ENCODE measurements at regions not wholly inside any gene's neighbourhood (a gene's known extent, or its start where the extent isn't known, plus 50 kb on each side); places are given as distances from the start of the nearest gene placed in this dataset.

GRCh38 chr3:117837391-117837790 lies 1127.8 kb downstream of the TUSC7 start:
- intact Hi-C loops (cut with micrococcal nuclease), result no loop called here
- in situ Hi-C loops (cut with MboI), result no loop called here

More at GRCh38 chr3:117837391-117837790, 1127.8 kb downstream of the TUSC7 start:
- no peak for FAIRE-seq
- no peaks in the 10 kb centered on the region for H3K9me1 ChIP-seq (ENCODE audit: control insufficient read depth, insufficient read depth, low read length)
- no peaks in the 10 kb centered on the region for H3K27me3 ChIP-seq (ENCODE audit: control insufficient read depth in 2 of 2, insufficient read depth in 2 of 2, low read length in 2 of 2)
- no peaks in the 10 kb centered on the region for H3K79me2 ChIP-seq (ENCODE audit: control insufficient read depth, insufficient read depth, low read length)
- TF ChIP-seq NFIC (IDR thresholded peaks at IDR 0.05), result no peak
- no peak for TF ChIP-seq ERF (CRISPR knock-in tag; IDR thresholded peaks at IDR 0.05)
- no peak for TF ChIP-seq USF1 (CRISPR knock-in tag; IDR thresholded peaks at IDR 0.05)
- TF ChIP-seq RBM34 (IDR thresholded peaks at IDR 0.05; ENCODE audit: borderline replicate concordance, insufficient read depth, low read length), result no peak
- no peak for TF ChIP-seq FOXA3 (CRISPR knock-in tag; conservative IDR thresholded peaks at IDR 0.05 in 1 of 2, IDR thresholded peaks at IDR 0.05 in 1 of 2)
- no peak for TF ChIP-seq RB1 (IDR thresholded peaks at IDR 0.05; ENCODE audit: low read depth)
- no peak for TF ChIP-seq TAF9B (IDR thresholded peaks at IDR 0.05; ENCODE audit: partially characterized antibody)
- no peak for TF ChIP-seq THRA (IDR thresholded peaks at IDR 0.05)
- no peak for TF ChIP-seq PYGO2 (tag; IDR thresholded peaks at IDR 0.05)
- TF ChIP-seq POLR2A (conservative IDR thresholded peaks at IDR 0.05), result no peak
- no peaks in the 10 kb centered on the region for H3K9me3 ChIP-seq (replicated peaks; ENCODE audit: control insufficient read depth, insufficient read depth, low read depth, low read length)
- no peaks in the 10 kb centered on the region for H3K4me1 ChIP-seq (replicated peaks in 1 of 2; ENCODE audit: control insufficient read depth in 2 of 2, insufficient read depth in 2 of 2, low read length in 2 of 2)
- no peak overlapping the region for H3K4me3 ChIP-seq
- no peak overlapping the region for H3K27ac ChIP-seq (ENCODE audit: extremely low read depth, low read depth, low read length)
- H2AFZ ChIP-seq (ENCODE audit: low read depth, low read length), result no peak overlapping the region
- no peaks in the 10 kb centered on the region for H3K36me3 ChIP-seq (ENCODE audit: control insufficient read depth, insufficient read depth, low read length)
- no peak overlapping the region for H3K4me2 ChIP-seq (ENCODE audit: insufficient read depth, low read length)
- H4K20me1 ChIP-seq (replicated peaks; ENCODE audit: control insufficient read depth, insufficient read depth, low read length), result no peaks in the 10 kb centered on the region
- no peak overlapping the region for H3K9ac ChIP-seq (ENCODE audit: insufficient read depth in 1 of 2, low read depth in 2 of 2, low read length in 2 of 2)
- ChIA-PET POLR2A (no interaction called here), CTCF (ENCODE audit: low intra/inter-chr PET ratio) (no interaction called here)
- ATAC-seq, result no peak
- no peak for DNase-seq (ENCODE audit: extremely low read depth in 1 of 4, low spot score in 3 of 4)
- BruUV-seq (replicated peaks), result no TSS peak
- WGBS (ENCODE audit: insufficient coverage, low coverage, missing lambda C conversion rate), result 0% methylated on average over 1 of the region's 1 CpG

Data from K562 (cell line).